HCT116 (cell line): ENCODE measurements at regions not wholly inside any gene's neighbourhood (a gene's known extent, or its start where the extent isn't known, plus 50 kb on each side); places are given as distances from the start of the nearest gene placed in this dataset.

ENCODE experiments used
- ATAC-seq: fragments of 200-7000 bp; cut with Tn5 transposase; 2 replicates; pipeline ENCODE4 v1.9.1; 2020; ENCODE audit warnings: mild to moderate bottlenecking, moderate library complexity
- BruUV-seq: library from RNA; stranded (reverse); fragments of 400-500 nt; replicated peaks from 2 replicates; lab custom pipeline; 2021; lab: Mats Ljungman, UMichigan
- CTCF ChIA-PET: fragments of 300-600 bp; sonication (Branson Sonifier 250); formaldehyde crosslinking; loops from one replicate; lab custom pipeline; 2021; ENCODE audit warnings: antibody characterized with exemption; lab: Charles Lee
- POLR2A ChIA-PET: fragments of 300-600, 350-600 bp; sonication (Branson Sonifier 250); formaldehyde crosslinking; loops from one replicate; lab custom pipeline; 2021; ENCODE audit warnings: antibody characterized with exemption; lab: Charles Lee
- RAD21 ChIA-PET, 2 experiments: fragments of 300-600 bp; sonication (Branson Sonifier 250); formaldehyde crosslinking; loops; one replicate each; lab custom pipeline; 2023; ENCODE audit warnings: low total read pairs in 2 of 2; ENCODE audit not compliant: uncharacterized antibody in 2 of 2, unreplicated experiment in 2 of 2, low non-redundant PET in 1 of 2; lab: Charles Lee
- DNase-seq: peaks from one replicate; pipeline ENCODE4 v3.0.0-alpha.2; 2010; ENCODE audit warnings: low read depth, low spot score
- H2AFZ ChIP-seq: fragments of 200-600 bp; shearing (Covaris generic), sonication (generic); 2 replicates; pipeline ENCODE4 v1.6.1; 2017; ENCODE audit warnings: low read depth, mixed run types, mixed read lengths, antibody characterized with exemption, low read length; ENCODE audit not compliant: poor library complexity, severe bottlenecking
- H3K27ac ChIP-seq: 2 replicates; pipeline ENCODE4 v1.5.1; 2012; ENCODE audit warnings: low read depth, low read length
- H3K27me3 ChIP-seq: fragments of 200-600 bp; sonication (generic); 2 replicates; pipeline ENCODE4 v1.6.1; 2016; ENCODE audit warnings: mixed run types, low read length, mixed read lengths; ENCODE audit not compliant: insufficient read depth
- H3K36me3 ChIP-seq, 2 experiments: fragments of 200-500 bp in 1 of 2; fragments of 200-600 bp in 1 of 2; sonication (Bioruptor generic) in 1 of 2; sonication (generic) in 1 of 2; 2 replicates each; pipeline versions ENCODE4 v1.5.1 to v1.6.1; 2014 to 2016; ENCODE audit warnings: low read length in 2 of 2, inconsistent platforms in 1 of 2, mixed read lengths in 1 of 2, mixed run types in 1 of 2; ENCODE audit not compliant: insufficient read depth in 2 of 2, control insufficient read depth in 1 of 2
- H3K4me1 ChIP-seq, 2 experiments: fragments of 200-600 bp in 1 of 2; sonication (generic) in 1 of 2; 2 replicates each; pipeline versions ENCODE4 v1.5.1 to v1.6.1; 2012 to 2017; ENCODE audit warnings: low read length in 2 of 2, inconsistent platforms in 1 of 2, mild to moderate bottlenecking in 1 of 2, mixed read lengths in 1 of 2, mixed run types in 1 of 2, moderate library complexity in 1 of 2; ENCODE audit not compliant: insufficient read depth in 2 of 2, control insufficient read depth in 1 of 2
- H3K4me2 ChIP-seq: fragments of 200-600 bp; sonication (generic); 2 replicates; pipeline ENCODE4 v1.6.1; 2017; ENCODE audit warnings: mixed run types, low read length, mixed read lengths
- H3K4me3 ChIP-seq, 2 experiments: fragments of 200-600 bp in 1 of 2; sonication (generic) in 1 of 2; replicated peaks in 1 of 2; 2 replicates each; pipeline ENCODE4 v1.5.1; 2011 to 2016; ENCODE audit warnings: low read length in 2 of 2, control low read depth in 1 of 2, low read depth in 1 of 2, mild to moderate bottlenecking in 1 of 2, mixed read lengths in 1 of 2, mixed run types in 1 of 2
- H3K79me2 ChIP-seq: fragments of 200-600 bp; sonication (generic); 2 replicates; pipeline ENCODE4 v1.6.1; 2017; ENCODE audit warnings: mild to moderate bottlenecking, mixed run types, low read length, moderate library complexity, mixed read lengths; ENCODE audit not compliant: insufficient read depth
- H3K9ac ChIP-seq: fragments of 200-600 bp; sonication (generic); 2 replicates; pipeline ENCODE4 v1.6.1; 2016; ENCODE audit warnings: low read length, mixed read lengths
- H3K9me2 ChIP-seq: fragments of 200-600 bp; sonication (generic), shearing (Covaris generic); 2 replicates; pipeline ENCODE4 v1.6.1; 2017; ENCODE audit warnings: mixed run types, mild to moderate bottlenecking, moderate library complexity; ENCODE audit not compliant: insufficient read depth
- H3K9me3 ChIP-seq, 2 experiments: fragments of 200-500 bp in 1 of 2; fragments of 200-600 bp in 1 of 2; sonication (Bioruptor generic) in 1 of 2; sonication (generic) in 1 of 2; 2 replicates each; pipeline ENCODE4 v1.6.1; 2014 to 2017; ENCODE audit warnings: low read length in 2 of 2, mixed read lengths in 2 of 2, inconsistent platforms in 1 of 2, low read depth in 1 of 2, mild to moderate bottlenecking in 1 of 2, mixed run types in 1 of 2, moderate library complexity in 1 of 2; ENCODE audit not compliant: control insufficient read depth in 1 of 2, insufficient read depth in 1 of 2
- H4K20me1 ChIP-seq: fragments of 200-600 bp; sonication (generic), shearing (Covaris generic); 2 replicates; pipeline ENCODE4 v1.6.1; 2017; ENCODE audit warnings: mixed run types, mild to moderate bottlenecking, moderate library complexity; ENCODE audit not compliant: insufficient read depth
- ATF3 ChIP-seq: IDR thresholded peaks from 2 replicates; pipeline ENCODE4 v1.6.1; 2012
- CBX3 ChIP-seq: IDR thresholded peaks from 2 replicates; pipeline ENCODE4 v1.6.1; 2012; ENCODE audit warnings: low read depth
- CEBPB ChIP-seq: IDR thresholded peaks from 2 replicates; pipeline ENCODE4 v1.6.1; 2012; ENCODE audit warnings: low read depth
- CTCF ChIP-seq, 3 experiments: fragments of 200-600 bp in 1 of 3; sonication (generic) in 1 of 3; IDR thresholded peaks in 2 of 3; conservative IDR thresholded peaks in 1 of 3; 2 replicates each; pipeline ENCODE4 v1.5.1; 2012 to 2017; ENCODE audit warnings: low read depth in 2 of 3, low read length in 2 of 3, antibody characterized with exemption in 1 of 3, borderline replicate concordance in 1 of 3, control low read depth in 1 of 3, mild to moderate bottlenecking in 1 of 3, mixed read lengths in 1 of 3, mixed run types in 1 of 3, moderate library complexity in 1 of 3; ENCODE audit not compliant: insufficient read depth in 1 of 3
- ELF1 ChIP-seq: IDR thresholded peaks from 2 replicates; pipeline ENCODE4 v1.6.1; 2012; ENCODE audit warnings: low read depth, borderline replicate concordance
- EZH2phosphoT487 ChIP-seq: fragments of 200-600 bp; IDR thresholded peaks from 2 replicates; pipeline ENCODE4 v1.6.1; 2018; ENCODE audit warnings: antibody characterized with exemption, borderline replicate concordance
- FOSL1 ChIP-seq: IDR thresholded peaks from 2 replicates; pipeline ENCODE4 v1.6.1; 2012; ENCODE audit warnings: low read depth
- JUND ChIP-seq: IDR thresholded peaks from 2 replicates; pipeline ENCODE4 v1.6.1; 2012
- MAX ChIP-seq: IDR thresholded peaks from 2 replicates; pipeline ENCODE4 v1.6.1; 2012
- POLR2AphosphoS5 ChIP-seq: IDR thresholded peaks from 2 replicates; pipeline ENCODE4 v1.6.1; 2011; ENCODE audit warnings: mild to moderate bottlenecking, low read depth, low read length, moderate library complexity
- RAD21 ChIP-seq: IDR thresholded peaks from 2 replicates; pipeline ENCODE4 v1.6.1; 2012; ENCODE audit warnings: low read depth, mild to moderate bottlenecking
- SIN3A ChIP-seq: IDR thresholded peaks from 2 replicates; pipeline ENCODE4 v1.6.1; 2012; ENCODE audit warnings: low read depth
- SP1 ChIP-seq: IDR thresholded peaks from 2 replicates; pipeline ENCODE4 v1.6.1; 2012; ENCODE audit warnings: low read depth
- TCF7L2 ChIP-seq: IDR thresholded peaks from 2 replicates; pipeline ENCODE4 v1.7.0; 2011; ENCODE audit warnings: borderline replicate concordance, inconsistent platforms; ENCODE audit not compliant: insufficient read depth, insufficient read length; ENCODE audit errors: extremely low read depth
- ZBTB33 ChIP-seq: IDR thresholded peaks from 2 replicates; pipeline ENCODE4 v1.6.1; 2011; ENCODE audit warnings: mild to moderate bottlenecking, low read length, moderate library complexity; ENCODE audit not compliant: insufficient replicate concordance; ENCODE audit errors: extremely low read depth
- ZFX ChIP-seq: fragments of 450-650 bp; IDR thresholded peaks from 2 replicates; pipeline ENCODE4 v1.6.1; 2017
- ZNF274 ChIP-seq: fragments of 200-500 bp; sonication (Bioruptor generic); IDR thresholded peaks from 2 replicates; pipeline ENCODE4 v1.6.1; 2014; ENCODE audit warnings: mild to moderate bottlenecking, low read depth, low read length, inconsistent platforms
- intact Hi-C: fragments of 100-400 bp; cut with micrococcal nuclease; formaldehyde crosslinking; loops from 2 replicates; pipeline ENCODE4 v1.10.0; 2022

GRCh38 chr4:14072506-14072905 is 445.0 kb upstream of the BOD1L1 start (continued):
- TF ChIP-seq ZBTB33 = no peak
- TF ChIP-seq SP1 = no peak
- no peak for TF ChIP-seq FOSL1
- TF ChIP-seq CEBPB = no peak
- no peak for TF ChIP-seq POLR2AphosphoS5

GRCh38 chr4:14076776-14077175 is 449.3 kb upstream of the BOD1L1 start:
- Histone ChIP-seq H3K4me1 (no peaks in the 10 kb centered on the region), H3K9me3 (peaks cover 0 to 13% of the 10 kb centered on the region in 2 experiments; a peak in 2 of 4 replicates), H3K36me3 (no peaks in the 10 kb centered on the region), H2AFZ (no peak overlapping the region), H3K27ac (no peak overlapping the region), H4K20me1 (no peaks in the 10 kb centered on the region), H3K9ac (no peak overlapping the region), H3K9me2 (no peaks in the 10 kb centered on the region), H3K79me2 (no peaks in the 10 kb centered on the region), H3K4me3 (no peak overlapping the region), H3K4me2 (no peak overlapping the region), H3K27me3 (no peaks in the 10 kb centered on the region)
- intact Hi-C loops = no loop called here
- POLR2A ChIA-PET = no interaction called here
- ATAC-seq (no peak), DNase-seq (no peak)
- CTCF ChIA-PET = no interaction called here
- RAD21 ChIA-PET = no interaction called here
- no TSS peak for BruUV-seq
- TF ChIP-seq RAD21 = no peak
- no peak for TF ChIP-seq ATF3
- no peak for TF ChIP-seq ZBTB33
- TF ChIP-seq TCF7L2 = no peak
- TF ChIP-seq ELF1 = no peak
- TF ChIP-seq EZH2phosphoT487 = no peak
- TF ChIP-seq MAX = no peak
- TF ChIP-seq ZFX = no peak
- no peak for TF ChIP-seq ZNF274
- no peak for TF ChIP-seq CBX3
- TF ChIP-seq CTCF (IDR thresholded peaks at IDR 0.05 in 2 of 3, conservative IDR thresholded peaks at IDR 0.05 in 1 of 3; ENCODE audit: borderline replicate concordance in 1 of 3, insufficient read depth in 1 of 3, low read depth in 2 of 3, low read length in 2 of 3) = no peak
- TF ChIP-seq SIN3A = no peak
- no peak for TF ChIP-seq JUND
